Ascending aorta (tissue), 2 donors: ENCODE measurements at regions not wholly inside any gene's neighbourhood (a gene's known extent, or its start where the extent isn't known, plus 50 kb on each side); places are given as distances from the start of the nearest gene placed in this dataset.

ENCODE experiments used
- DNase-seq, 2 donors: peaks; one replicate each; pipeline ENCODE4 v3.0.0-alpha.2; 2019; ENCODE audit warnings: low spot score in 2 of 2
- H3K27ac ChIP-seq, 2 donors: fragments of 200-600 bp; sonication (generic); one replicate each; pipeline ENCODE4 v1.5.1; 2016 to 2017; ENCODE audit warnings: mild to moderate bottlenecking in 1 of 2
- H3K27me3 ChIP-seq: fragments of 200-600 bp; sonication (generic); one replicate; pipeline ENCODE4 v1.5.1; 2017
- H3K36me3 ChIP-seq, 2 donors: fragments of 200-600 bp; sonication (generic); one replicate each; pipeline ENCODE4 v1.5.1; 2016
- H3K4me1 ChIP-seq, 2 donors: fragments of 200-600 bp; sonication (generic); one replicate each; pipeline ENCODE4 v1.5.1; 2016 to 2017; ENCODE audit warnings: mild to moderate bottlenecking in 1 of 2
- H3K4me3 ChIP-seq, 2 donors: fragments of 200-600 bp; sonication (generic); one replicate each; pipeline ENCODE4 v1.5.1; 2016 to 2017; ENCODE audit warnings: mild to moderate bottlenecking in 1 of 2
- H3K9me3 ChIP-seq, 2 donors: fragments of 200-600 bp; sonication (generic); one replicate each; pipeline ENCODE4 v1.5.1; 2016
- intact Hi-C: fragments of 100-400 bp; cut with DNase I; formaldehyde crosslinking; loops from one replicate; pipeline ENCODE4 v1.15.1; 2023
- TF ChIP-seq, protein P1 (sequence below), 3 experiments: fragments of 200-600 bp in 2 of 3; fragments of 450-650 bp in 1 of 3; sonication (generic) in 2 of 3; IDR thresholded peaks; one replicate each; pipeline ENCODE4 v1.5.1; 2016 to 2019; ENCODE audit warnings: antibody characterized with exemption in 3 of 3, mild to moderate bottlenecking in 1 of 3, moderate library complexity in 1 of 3

DNA sequence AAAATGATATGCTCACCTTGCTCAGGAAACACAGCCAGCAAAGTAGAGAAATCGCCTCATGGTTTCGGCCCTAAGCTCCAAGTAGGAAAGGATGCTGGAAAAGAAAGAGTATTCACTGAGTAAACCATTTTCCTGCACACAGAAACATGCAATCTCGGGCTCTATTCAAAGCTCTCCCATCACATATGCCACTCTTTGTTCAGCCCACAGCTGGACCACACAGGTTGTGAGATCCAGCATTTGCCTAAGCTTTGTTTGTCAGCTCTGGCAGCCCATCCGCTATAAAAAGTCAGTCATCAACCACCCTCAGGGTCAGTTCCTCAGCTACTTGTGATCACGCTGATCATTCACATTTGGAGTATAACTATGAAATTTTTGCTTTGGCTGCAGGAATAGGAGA is 96.5 kb upstream of the SMARCA2 start:
- Histone ChIP-seq H3K9me3 (no peaks in the 10 kb centered on the region), H3K27ac (no peak overlapping the region), H3K4me1 (no peaks in the 10 kb centered on the region), H3K4me3 (no peak overlapping the region), H3K27me3 (no peaks in the 10 kb centered on the region), H3K36me3 (no peaks in the 10 kb centered on the region)
- DNase-seq = no peak
- intact Hi-C loops = no loop called here
- TF ChIP-seq, protein P1, sequence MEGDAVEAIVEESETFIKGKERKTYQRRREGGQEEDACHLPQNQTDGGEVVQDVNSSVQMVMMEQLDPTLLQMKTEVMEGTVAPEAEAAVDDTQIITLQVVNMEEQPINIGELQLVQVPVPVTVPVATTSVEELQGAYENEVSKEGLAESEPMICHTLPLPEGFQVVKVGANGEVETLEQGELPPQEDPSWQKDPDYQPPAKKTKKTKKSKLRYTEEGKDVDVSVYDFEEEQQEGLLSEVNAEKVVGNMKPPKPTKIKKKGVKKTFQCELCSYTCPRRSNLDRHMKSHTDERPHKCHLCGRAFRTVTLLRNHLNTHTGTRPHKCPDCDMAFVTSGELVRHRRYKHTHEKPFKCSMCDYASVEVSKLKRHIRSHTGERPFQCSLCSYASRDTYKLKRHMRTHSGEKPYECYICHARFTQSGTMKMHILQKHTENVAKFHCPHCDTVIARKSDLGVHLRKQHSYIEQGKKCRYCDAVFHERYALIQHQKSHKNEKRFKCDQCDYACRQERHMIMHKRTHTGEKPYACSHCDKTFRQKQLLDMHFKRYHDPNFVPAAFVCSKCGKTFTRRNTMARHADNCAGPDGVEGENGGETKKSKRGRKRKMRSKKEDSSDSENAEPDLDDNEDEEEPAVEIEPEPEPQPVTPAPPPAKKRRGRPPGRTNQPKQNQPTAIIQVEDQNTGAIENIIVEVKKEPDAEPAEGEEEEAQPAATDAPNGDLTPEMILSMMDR (IDR thresholded peaks at IDR 0.05) = no peak

DNA sequence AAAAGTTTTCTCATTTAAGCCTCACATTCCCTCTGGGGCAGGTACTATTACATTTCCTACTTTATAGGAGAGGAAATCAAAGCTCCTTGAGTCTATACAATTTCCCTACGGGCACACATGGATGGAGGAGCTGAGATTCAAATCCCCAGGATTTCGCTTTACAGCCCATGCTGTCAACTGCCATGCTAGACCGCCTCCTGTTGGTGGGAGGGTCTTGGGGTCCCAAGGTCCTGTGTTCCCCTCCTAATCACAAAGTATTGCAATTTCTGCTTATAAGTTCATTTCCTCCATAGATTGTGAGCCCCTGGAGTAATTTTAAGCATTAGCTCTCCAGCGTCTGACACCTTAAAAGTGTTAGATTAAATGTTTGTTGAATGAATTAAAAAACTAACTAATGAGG is 95.9 kb upstream of the SMARCA2 start:
- no peaks in the 10 kb centered on the region for H3K36me3 ChIP-seq
- no peak overlapping the region for H3K27ac ChIP-seq
- H3K4me3 ChIP-seq = no peak overlapping the region
- TF ChIP-seq, protein P1 (IDR thresholded peaks at IDR 0.05) = no peak
- no peak for DNase-seq
- no peaks in the 10 kb centered on the region for H3K4me1 ChIP-seq
- H3K27me3 ChIP-seq = no peaks in the 10 kb centered on the region
- H3K9me3 ChIP-seq = no peaks in the 10 kb centered on the region
- intact Hi-C loops = no loop called here

DNA sequence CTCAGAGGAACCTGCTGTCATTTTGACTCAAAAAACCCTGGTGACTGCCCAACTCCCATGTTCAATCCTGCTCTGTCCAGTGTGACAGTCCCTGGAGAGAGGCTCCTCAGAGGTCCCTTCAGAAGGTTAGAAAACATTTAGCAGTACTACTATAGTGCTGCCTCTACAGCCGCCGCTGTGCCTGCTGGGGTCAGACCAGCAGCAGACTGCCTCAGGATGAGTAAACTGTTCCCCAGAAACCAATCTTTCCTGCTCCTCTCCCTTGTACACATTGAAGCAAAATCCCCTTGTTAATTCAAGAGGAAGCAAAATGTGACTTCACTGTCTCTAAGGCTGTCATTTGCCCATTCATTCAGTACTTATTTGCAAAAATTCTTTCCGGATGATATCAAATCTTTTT is 94.8 kb upstream of the SMARCA2 start:
- no peaks in the 10 kb centered on the region for H3K9me3 ChIP-seq

DNA sequence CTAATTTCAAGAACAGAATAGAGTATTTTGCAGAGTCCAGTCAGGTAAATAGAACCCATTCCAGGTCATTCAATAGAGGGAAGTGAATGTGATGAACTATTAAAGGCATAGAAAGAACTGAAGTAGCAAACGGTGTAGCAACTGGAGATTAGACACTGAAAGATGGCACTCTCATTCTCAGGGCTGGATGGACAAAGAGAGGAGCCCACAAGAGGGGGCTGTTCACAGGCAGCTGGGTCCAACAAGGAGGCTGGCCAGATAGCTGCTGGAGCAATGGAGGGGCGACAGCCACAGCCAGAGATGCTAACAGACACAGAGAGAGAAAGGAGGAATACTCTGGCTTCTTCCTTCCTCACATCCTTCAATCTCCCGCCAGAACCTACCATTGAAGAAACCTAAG is 93.1 kb upstream of the SMARCA2 start:
- Histone ChIP-seq H3K4me1 (no peaks in the 10 kb centered on the region), H3K9me3 (no peaks in the 10 kb centered on the region), H3K36me3 (no peaks in the 10 kb centered on the region), H3K27me3 (no peaks in the 10 kb centered on the region), H3K27ac (no peak overlapping the region), H3K4me3 (no peak overlapping the region)
- intact Hi-C loops = no loop called here
- no peak for DNase-seq
- TF ChIP-seq, protein P1 (IDR thresholded peaks at IDR 0.05) = no peak

More for the DNA sequence above, 94.8 kb upstream of the SMARCA2 start:
- H3K27me3 ChIP-seq = no peaks in the 10 kb centered on the region
- intact Hi-C loops = no loop called here
- H3K4me1 ChIP-seq = no peaks in the 10 kb centered on the region
- H3K36me3 ChIP-seq = no peaks in the 10 kb centered on the region
- DNase-seq = no peak
- no peak overlapping the region for H3K4me3 ChIP-seq
- H3K27ac ChIP-seq = no peak overlapping the region
- TF ChIP-seq, protein P1 (IDR thresholded peaks at IDR 0.05) = no peak

DNA sequence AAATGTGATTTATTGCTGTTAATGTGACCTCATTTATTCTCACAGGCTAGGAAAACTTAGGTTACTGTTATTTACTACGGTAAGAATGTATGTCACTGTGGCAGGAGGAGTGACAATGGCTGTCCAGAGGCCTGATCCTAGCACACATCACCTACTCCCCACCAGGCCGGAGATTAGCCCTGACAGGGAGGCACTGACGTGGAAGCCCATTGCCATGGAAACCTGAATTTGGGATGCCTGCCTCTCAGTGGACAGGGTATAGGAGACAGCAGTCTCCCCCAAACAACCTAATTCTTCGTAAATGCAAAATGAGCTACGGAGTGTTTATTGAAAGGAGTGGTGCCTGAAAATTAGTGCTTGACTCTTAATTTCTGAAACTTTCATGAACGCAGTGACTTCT is 87.6 kb upstream of the SMARCA2 start:
- intact Hi-C loops = no loop called here
- Histone ChIP-seq H3K4me3 (no peak overlapping the region), H3K27ac (no peak overlapping the region), H3K9me3 (no peaks in the 10 kb centered on the region), H3K4me1 (no peaks in the 10 kb centered on the region), H3K36me3 (no peaks in the 10 kb centered on the region), H3K27me3 (no peaks in the 10 kb centered on the region)
- TF ChIP-seq, protein P1 (IDR thresholded peaks at IDR 0.05) = no peak
- DNase-seq = no peak

DNA sequence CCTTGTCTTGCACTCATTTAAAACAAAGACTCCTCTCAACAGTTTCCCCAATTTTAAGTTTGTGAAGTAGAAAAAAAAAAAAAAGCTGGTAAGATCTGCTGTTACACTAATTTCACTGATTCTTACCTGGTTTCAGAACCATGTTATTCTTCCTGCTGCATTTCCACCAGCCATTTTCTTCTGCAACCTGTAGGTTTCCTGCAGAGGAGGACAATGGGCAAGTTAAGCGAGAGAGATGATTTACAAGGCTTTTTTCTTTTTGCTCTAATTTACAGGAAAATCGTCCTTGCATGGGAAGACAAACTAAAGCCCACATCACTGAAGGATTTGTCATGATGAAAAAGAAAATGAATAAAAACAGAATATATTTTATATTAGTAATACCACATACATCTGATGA is 86.0 kb upstream of the SMARCA2 start:
- TF ChIP-seq, protein P1 (IDR thresholded peaks at IDR 0.05) = no peak
- intact Hi-C loops = no loop called here
- Histone ChIP-seq H3K9me3 (no peaks in the 10 kb centered on the region), H3K27me3 (no peaks in the 10 kb centered on the region), H3K4me3 (no peak overlapping the region), H3K27ac (no peak overlapping the region), H3K4me1 (no peaks in the 10 kb centered on the region), H3K36me3 (no peaks in the 10 kb centered on the region)
- no peak for DNase-seq
